T-helper 1 cell treated with Interleukin-12 subunit alpha and Interleukin-12 subunit beta and Interleukin-4 antibody, amounts not matched to agents 30 μg/mL and 1 μg/mL, for 36 hours (primary cell): ENCODE measurements at regions not wholly inside any gene's neighbourhood (a gene's known extent, or its start where the extent isn't known, plus 50 kb on each side); places are given as distances from the start of the nearest gene placed in this dataset.
"Not testable (repeated sequence)": the region's sequence is repeated elsewhere in the genome, so short reads cannot be mapped to it uniquely, and the experiment has no call there.

Source experiments
- H3K27ac Mint-ChIP-seq: one replicate; pipeline ENCODE4 v1.8.0; 2021; ENCODE audit warnings: mild to moderate bottlenecking, mixed read lengths
- H3K27me3 Mint-ChIP-seq: one replicate; pipeline ENCODE4 v1.8.0; 2021; ENCODE audit warnings: low read depth, mixed read lengths
- H3K36me3 Mint-ChIP-seq: one replicate; pipeline ENCODE4 v1.8.0; 2021; ENCODE audit warnings: low read depth, mixed read lengths
- H3K4me1 Mint-ChIP-seq: one replicate; pipeline ENCODE4 v1.8.0; 2021; ENCODE audit warnings: low read depth, mixed read lengths
- H3K4me3 Mint-ChIP-seq: one replicate; pipeline ENCODE4 v1.8.0; 2021; ENCODE audit warnings: mild to moderate bottlenecking, moderate library complexity, mixed read lengths
- H3K9me3 Mint-ChIP-seq: one replicate; pipeline ENCODE4 v1.8.0; 2021; ENCODE audit warnings: mixed read lengths

- Mint-ChIP-seq H3K4me3 (no peak overlapping the region), H3K27me3 (no peaks in the 10 kb centered on the region), H3K9me3 (peaks cover 15% of the 10 kb centered on the region), H3K4me1 (no peaks in the 10 kb centered on the region), H3K36me3 (no peaks in the 10 kb centered on the region), H3K27ac (no peak overlapping the region)
Measured at GRCh38 chr7:91435381-91436059, 171.3 kb downstream of the FZD1 start.

GRCh38 chr7:91436655-91437054, 172.4 kb downstream of the FZD1 start:
- Mint-ChIP-seq H3K36me3 (no peaks in the 10 kb centered on the region), H3K4me3 (no peak overlapping the region)

GRCh38 chr7:91440198-91440597, 176.0 kb downstream of the FZD1 start:
- H3K4me1 Mint-ChIP-seq, H3K36me3 Mint-ChIP-seq, H3K27me3 Mint-ChIP-seq, H3K27ac Mint-ChIP-seq, H3K4me3 Mint-ChIP-seq: not testable (repeated sequence)
- peaks cover 18% of the 10 kb centered on the region for H3K9me3 Mint-ChIP-seq

More at GRCh38 chr7:91436655-91437054, 172.4 kb downstream of the FZD1 start:
- no peak overlapping the region for H3K27ac Mint-ChIP-seq
- H3K27me3 Mint-ChIP-seq, result no peaks in the 10 kb centered on the region
- H3K4me1 Mint-ChIP-seq, result no peaks in the 10 kb centered on the region
- peaks cover 16% of the 10 kb centered on the region for H3K9me3 Mint-ChIP-seq

- H3K4me3 Mint-ChIP-seq, result no peak overlapping the region
- H3K27me3 Mint-ChIP-seq, result no peaks in the 10 kb centered on the region
- H3K36me3 Mint-ChIP-seq, result no peaks in the 10 kb centered on the region
- no peak overlapping the region for H3K27ac Mint-ChIP-seq
- H3K4me1 Mint-ChIP-seq, result no peaks in the 10 kb centered on the region
- H3K9me3 Mint-ChIP-seq, result peaks cover 27% of the 10 kb centered on the region
Measured at GRCh38 chr7:91443862-91444261, 179.6 kb downstream of the FZD1 start.

- no peak overlapping the region for H3K27ac Mint-ChIP-seq
- H3K4me1 Mint-ChIP-seq, result no peaks in the 10 kb centered on the region
- H3K36me3 Mint-ChIP-seq, result no peaks in the 10 kb centered on the region
- no peaks in the 10 kb centered on the region for H3K27me3 Mint-ChIP-seq
- H3K4me3 Mint-ChIP-seq, result no peak overlapping the region
- peaks cover 25% of the 10 kb centered on the region for H3K9me3 Mint-ChIP-seq
Measured at GRCh38 chr7:91446819-91447218, 182.6 kb downstream of the FZD1 start.

GRCh38 chr7:91455411-91455810, 191.2 kb downstream of the FZD1 start:
- H3K4me1 Mint-ChIP-seq, result no peaks in the 10 kb centered on the region
- H3K9me3 Mint-ChIP-seq, result peaks cover 5% of the 10 kb centered on the region
- no peak overlapping the region for H3K27ac Mint-ChIP-seq
- no peak overlapping the region for H3K4me3 Mint-ChIP-seq
- H3K27me3 Mint-ChIP-seq, result no peaks in the 10 kb centered on the region
- no peaks in the 10 kb centered on the region for H3K36me3 Mint-ChIP-seq

GRCh38 chr7:91457208-91457607, 193.0 kb downstream of the FZD1 start:
- no peaks in the 10 kb centered on the region for H3K36me3 Mint-ChIP-seq
- peaks cover 5% of the 10 kb centered on the region for H3K9me3 Mint-ChIP-seq
- no peak overlapping the region for H3K27ac Mint-ChIP-seq
- H3K27me3 Mint-ChIP-seq, result no peaks in the 10 kb centered on the region
- no peaks in the 10 kb centered on the region for H3K4me1 Mint-ChIP-seq
- no peak overlapping the region for H3K4me3 Mint-ChIP-seq

GRCh38 chr7:91459539-91459938, 195.3 kb downstream of the FZD1 start:
- H3K27ac Mint-ChIP-seq, result no peak overlapping the region
- no peak overlapping the region for H3K4me3 Mint-ChIP-seq
- H3K4me1 Mint-ChIP-seq, result no peaks in the 10 kb centered on the region
- H3K27me3 Mint-ChIP-seq, result no peaks in the 10 kb centered on the region
- H3K36me3 Mint-ChIP-seq, result no peaks in the 10 kb centered on the region
- H3K9me3 Mint-ChIP-seq, result peaks cover 5% of the 10 kb centered on the region

- no peaks in the 10 kb centered on the region for H3K27me3 Mint-ChIP-seq
- no peaks in the 10 kb centered on the region for H3K36me3 Mint-ChIP-seq
- no peaks in the 10 kb centered on the region for H3K4me1 Mint-ChIP-seq
- no peak overlapping the region for H3K4me3 Mint-ChIP-seq
- no peak overlapping the region for H3K27ac Mint-ChIP-seq
- no peaks in the 10 kb centered on the region for H3K9me3 Mint-ChIP-seq
Measured at GRCh38 chr7:91462316-91462715, 198.1 kb downstream of the FZD1 start.

- H3K27me3 Mint-ChIP-seq, result no peaks in the 10 kb centered on the region
- no peaks in the 10 kb centered on the region for H3K4me1 Mint-ChIP-seq
- no peaks in the 10 kb centered on the region for H3K36me3 Mint-ChIP-seq
- no peaks in the 10 kb centered on the region for H3K9me3 Mint-ChIP-seq
- H3K27ac Mint-ChIP-seq, result no peak overlapping the region
- H3K4me3 Mint-ChIP-seq, result no peak overlapping the region
Measured at GRCh38 chr7:91463330-91463729, 199.1 kb downstream of the FZD1 start.

GRCh38 chr7:91465595-91466061, 201.4 kb downstream of the FZD1 start:
- no peak overlapping the region for H3K27ac Mint-ChIP-seq
- no peak overlapping the region for H3K4me3 Mint-ChIP-seq
- no peaks in the 10 kb centered on the region for H3K36me3 Mint-ChIP-seq
- no peaks in the 10 kb centered on the region for H3K4me1 Mint-ChIP-seq
- H3K27me3 Mint-ChIP-seq, result no peaks in the 10 kb centered on the region
- no peaks in the 10 kb centered on the region for H3K9me3 Mint-ChIP-seq

GRCh38 chr7:91468256-91468655, 204.0 kb downstream of the FZD1 start:
- H3K27ac Mint-ChIP-seq, result no peak overlapping the region
- H3K9me3 Mint-ChIP-seq, result no peaks in the 10 kb centered on the region
- H3K36me3 Mint-ChIP-seq, result no peaks in the 10 kb centered on the region
- no peak overlapping the region for H3K4me3 Mint-ChIP-seq
- H3K4me1 Mint-ChIP-seq, result no peaks in the 10 kb centered on the region
- H3K27me3 Mint-ChIP-seq, result no peaks in the 10 kb centered on the region

- Mint-ChIP-seq H3K9me3 (peaks cover 8% of the 10 kb centered on the region), H3K36me3 (no peaks in the 10 kb centered on the region), H3K27me3 (no peaks in the 10 kb centered on the region), H3K4me3 (no peak overlapping the region), H3K4me1 (no peaks in the 10 kb centered on the region), H3K27ac (no peak overlapping the region)
Measured at GRCh38 chr7:91473619-91474018, 209.4 kb downstream of the FZD1 start.

- no peaks in the 10 kb centered on the region for H3K27me3 Mint-ChIP-seq
- H3K4me3 Mint-ChIP-seq, result no peak overlapping the region
- no peaks in the 10 kb centered on the region for H3K4me1 Mint-ChIP-seq
- peaks cover 8% of the 10 kb centered on the region for H3K9me3 Mint-ChIP-seq
- no peak overlapping the region for H3K27ac Mint-ChIP-seq
- H3K36me3 Mint-ChIP-seq, result no peaks in the 10 kb centered on the region
Measured at GRCh38 chr7:91474074-91474473, 209.8 kb downstream of the FZD1 start.

- H3K27me3 Mint-ChIP-seq, H3K4me1 Mint-ChIP-seq, H3K9me3 Mint-ChIP-seq, H3K4me3 Mint-ChIP-seq, H3K36me3 Mint-ChIP-seq, H3K27ac Mint-ChIP-seq: not testable (repeated sequence)
Measured at GRCh38 chr7:91480470-91480869, 216.2 kb downstream of the FZD1 start.

GRCh38 chr7:91491868-91492267, 227.6 kb downstream of the FZD1 start:
- Mint-ChIP-seq H3K4me1 (no peaks in the 10 kb centered on the region), H3K4me3 (no peak overlapping the region), H3K27me3 (no peaks in the 10 kb centered on the region), H3K9me3 (no peaks in the 10 kb centered on the region), H3K27ac (no peak overlapping the region), H3K36me3 (no peaks in the 10 kb centered on the region)
